NCI-H345 treated with DMSO at 0.1 percent for 48 hours (cell line): ENCODE measurements at regions not wholly inside any gene's neighbourhood (a gene's known extent, or its start where the extent isn't known, plus 50 kb on each side); places are given as distances from the start of the nearest gene placed in this dataset.

Experiments used
- DNase-seq: peaks from one replicate; lab custom pipeline; 2025; ENCODE audit not compliant: unreplicated experiment; lab: John Stamatoyannopoulos, UW

- DNase-seq: no peak
These were observed 186.6 kb upstream of the HDAC9 start for GRCh38 chr7:18308938-18309337.

GRCh38 chr7:18312482-18312881 lies 183.1 kb upstream of the HDAC9 start:
- no peak for DNase-seq

- DNase-seq: no peak
These were observed 181.6 kb upstream of the HDAC9 start for GRCh38 chr7:18313965-18314364.

GRCh38 chr7:18315241-18315640 lies 180.3 kb upstream of the HDAC9 start:
- no peak for DNase-seq

GRCh38 chr7:18317941-18318340 lies 177.6 kb upstream of the HDAC9 start:
- no peak for DNase-seq

GRCh38 chr7:18320422-18320821 lies 175.1 kb upstream of the HDAC9 start:
- DNase-seq: no peak

GRCh38 chr7:18320971-18321567 lies 174.5 kb upstream of the HDAC9 start:
- DNase-seq: no peak

- no peak for DNase-seq
These were observed 165.0 kb upstream of the HDAC9 start for GRCh38 chr7:18330548-18330947.

GRCh38 chr7:18336626-18337025 lies 158.9 kb upstream of the HDAC9 start:
- DNase-seq: no peak

GRCh38 chr7:18337048-18337809 lies 158.3 kb upstream of the HDAC9 start:
- no peak for DNase-seq

GRCh38 chr7:18338910-18339523 lies 156.5 kb upstream of the HDAC9 start:
- DNase-seq: no peak

GRCh38 chr7:18341756-18342155 lies 153.8 kb upstream of the HDAC9 start:
- no peak for DNase-seq

- DNase-seq: no peak
These were observed 152.5 kb upstream of the HDAC9 start for GRCh38 chr7:18343047-18343446.

- DNase-seq: no peak
These were observed 151.0 kb upstream of the HDAC9 start for GRCh38 chr7:18344536-18344935.

GRCh38 chr7:18345641-18346234 lies 149.8 kb upstream of the HDAC9 start:
- peak; percentile 45 for DNase-seq

- no peak for DNase-seq
These were observed 148.4 kb upstream of the HDAC9 start for GRCh38 chr7:18347170-18347569.

GRCh38 chr7:18350678-18351077 lies 144.9 kb upstream of the HDAC9 start:
- DNase-seq: no peak

- DNase-seq: peak; percentile 33
These were observed 143.0 kb upstream of the HDAC9 start for GRCh38 chr7:18352339-18353255.

- DNase-seq: no peak
These were observed 142.2 kb upstream of the HDAC9 start for GRCh38 chr7:18353339-18353738.

GRCh38 chr7:18354108-18355085 lies 141.2 kb upstream of the HDAC9 start:
- no peak for DNase-seq
